GM23338 (cell line): ENCODE measurements at regions not wholly inside any gene's neighbourhood (a gene's known extent, or its start where the extent isn't known, plus 50 kb on each side); places are given as distances from the start of the nearest gene placed in this dataset.

Experiments
- ATAC-seq: fragments of 200-7000 bp; cut with Tn5 transposase; 3 replicates; pipeline ENCODE4 v1.9.1; 2020
- DNase-seq: peaks from one replicate; pipeline ENCODE4 v3.0.0-alpha.2; 2015; ENCODE audit warnings: low spot score
- H2AFZ ChIP-seq: fragments of 200-600 bp; sonication (generic); 2 replicates; pipeline ENCODE4 v1.8.0; 2016; ENCODE audit warnings: antibody characterized with exemption, mild to moderate bottlenecking, moderate library complexity
- H3F3A ChIP-seq: fragments of 200-600 bp; sonication (generic); replicated peaks from 2 replicates; pipeline ENCODE4 v1.8.0; 2017; ENCODE audit warnings: antibody characterized with exemption, mixed run types, low read depth
- H3K27ac ChIP-seq: fragments of 200-600 bp; sonication (generic); 2 replicates; pipeline ENCODE4 v1.6.1; 2016; ENCODE audit warnings: low read depth
- H3K27me3 ChIP-seq: fragments of 200-600 bp; sonication (generic); 2 replicates; pipeline ENCODE4 v1.8.0; 2016; ENCODE audit warnings: mild to moderate bottlenecking, mixed run types, moderate library complexity; ENCODE audit not compliant: insufficient read depth
- H3K36me3 ChIP-seq: fragments of 200-600 bp; sonication (generic); 2 replicates; pipeline ENCODE4 v1.8.0; 2016; ENCODE audit warnings: mild to moderate bottlenecking; ENCODE audit not compliant: insufficient read depth
- H3K4me1 ChIP-seq: fragments of 200-600 bp; sonication (generic); 2 replicates; pipeline ENCODE4 v1.8.0; 2016; ENCODE audit warnings: mild to moderate bottlenecking, moderate library complexity; ENCODE audit not compliant: insufficient read depth
- H3K4me2 ChIP-seq: fragments of 200-600 bp; sonication (generic); 2 replicates; pipeline ENCODE4 v1.7.1; 2017; ENCODE audit warnings: mixed run types
- H3K4me3 ChIP-seq: fragments of 200-600 bp; sonication (generic); 2 replicates; pipeline ENCODE4 v1.6.1; 2016; ENCODE audit warnings: mixed run types
- H3K79me2 ChIP-seq: fragments of 200-600 bp; sonication (generic); replicated peaks from 2 replicates; pipeline ENCODE4 v1.8.0; 2017; ENCODE audit warnings: mild to moderate bottlenecking; ENCODE audit not compliant: insufficient read depth
- H3K9me2 ChIP-seq: fragments of 200-600 bp; sonication (generic); 2 replicates; pipeline ENCODE4 v1.8.0; 2017; ENCODE audit not compliant: insufficient read depth
- H4K20me1 ChIP-seq: fragments of 200-600 bp; sonication (generic); replicated peaks from 2 replicates; pipeline ENCODE4 v1.8.0; 2017; ENCODE audit warnings: mild to moderate bottlenecking; ENCODE audit not compliant: insufficient read depth
- H3K27ac Mint-ChIP-seq: 2 replicates; pipeline ENCODE4 v1.8.0; 2020; ENCODE audit warnings: inconsistent platforms, mild to moderate bottlenecking, moderate library complexity, mixed read lengths
- H3K27me3 Mint-ChIP-seq: 3 replicates; pipeline ENCODE4 v1.8.0; 2022; ENCODE audit warnings: low read depth, mild to moderate bottlenecking, moderate library complexity, mixed read lengths, inconsistent platforms; ENCODE audit not compliant: insufficient read depth, poor library complexity
- H3K36me3 Mint-ChIP-seq: 3 replicates; pipeline ENCODE4 v1.8.0; 2021; ENCODE audit warnings: low read depth, mild to moderate bottlenecking, inconsistent platforms, moderate library complexity, mixed read lengths
- H3K4me1 Mint-ChIP-seq: 3 replicates; pipeline ENCODE4 v1.8.0; 2020; ENCODE audit warnings: mild to moderate bottlenecking, inconsistent platforms, mixed read lengths
- H3K4me3 Mint-ChIP-seq: 3 replicates; pipeline ENCODE4 v1.8.0; 2021; ENCODE audit warnings: moderate library complexity, mild to moderate bottlenecking, inconsistent platforms, mixed read lengths
- H3K9me3 Mint-ChIP-seq: 3 replicates; pipeline ENCODE4 v1.8.0; 2020; ENCODE audit warnings: moderate library complexity, mild to moderate bottlenecking, inconsistent platforms, mixed read lengths
- CREB1 ChIP-seq: fragments of 250-450 bp; sonication (Bioruptor Pico); IDR thresholded peaks from 2 replicates; pipeline ENCODE4 v1.5.0; 2020; ENCODE audit warnings: low read depth, mild to moderate bottlenecking, moderate library complexity
- CTCF ChIP-seq, 2 experiments: fragments of 200-600 bp in 1 of 2; sonication (generic) in 1 of 2; conservative IDR thresholded peaks; 2 replicates each; pipeline versions ENCODE4 v1.5.1 to v1.6.1; 2016 to 2017; ENCODE audit warnings: antibody characterized with exemption in 2 of 2, low read depth in 2 of 2, mild to moderate bottlenecking in 2 of 2, moderate library complexity in 1 of 2
- ETS1 ChIP-seq: IDR thresholded peaks from 2 replicates; pipeline ENCODE4 v1.6.1; 2016; ENCODE audit warnings: antibody characterized with exemption
- EZH2 ChIP-seq: fragments of 200-600 bp; sonication (generic); IDR thresholded peaks from one replicate; pipeline ENCODE4 v1.8.0; 2017; ENCODE audit warnings: antibody characterized with exemption, mild to moderate bottlenecking, low read depth; ENCODE audit not compliant: unreplicated experiment
- EZH2phosphoT487 ChIP-seq: fragments of 200-600 bp; sonication (generic); IDR thresholded peaks from one replicate; pipeline ENCODE4 v1.8.1; 2018; ENCODE audit warnings: antibody characterized with exemption; ENCODE audit not compliant: unreplicated experiment
- JUNB ChIP-seq: IDR thresholded peaks from one replicate; pipeline ENCODE4 v1.6.1; 2016; ENCODE audit warnings: antibody characterized with exemption; ENCODE audit not compliant: unreplicated experiment
- NANOG ChIP-seq: IDR thresholded peaks from 2 replicates; pipeline ENCODE4 v1.6.1; 2016; ENCODE audit warnings: antibody characterized with exemption, borderline replicate concordance
- POLR2AphosphoS5 ChIP-seq: IDR thresholded peaks from 2 replicates; pipeline ENCODE4 v1.6.1; 2016; ENCODE audit warnings: antibody characterized with exemption, low read depth
- STAT1 ChIP-seq: IDR thresholded peaks from one replicate; pipeline ENCODE4 v1.6.1; 2016; ENCODE audit warnings: antibody characterized with exemption; ENCODE audit not compliant: unreplicated experiment
- ZNF114 ChIP-seq: fragments of 250-450 bp; sonication (Bioruptor Pico); IDR thresholded peaks from 2 replicates; pipeline ENCODE4 v1.5.0; 2020; ENCODE audit warnings: mild to moderate bottlenecking, moderate library complexity
- ZNF331 ChIP-seq: fragments of 250-450 bp; sonication (Bioruptor Pico); IDR thresholded peaks from 2 replicates; pipeline ENCODE4 v1.5.0; 2020; ENCODE audit warnings: low read depth, mild to moderate bottlenecking, moderate library complexity
- ZNF462 ChIP-seq: fragments of 250-450 bp; sonication (Bioruptor Pico); IDR thresholded peaks from 2 replicates; pipeline ENCODE4 v1.5.0; 2020; ENCODE audit warnings: mild to moderate bottlenecking, moderate library complexity
- TF ChIP-seq, protein P1 (sequence below): IDR thresholded peaks from one replicate; pipeline ENCODE4 v1.6.1; 2018; ENCODE audit warnings: antibody characterized with exemption; ENCODE audit not compliant: unreplicated experiment

DNA sequence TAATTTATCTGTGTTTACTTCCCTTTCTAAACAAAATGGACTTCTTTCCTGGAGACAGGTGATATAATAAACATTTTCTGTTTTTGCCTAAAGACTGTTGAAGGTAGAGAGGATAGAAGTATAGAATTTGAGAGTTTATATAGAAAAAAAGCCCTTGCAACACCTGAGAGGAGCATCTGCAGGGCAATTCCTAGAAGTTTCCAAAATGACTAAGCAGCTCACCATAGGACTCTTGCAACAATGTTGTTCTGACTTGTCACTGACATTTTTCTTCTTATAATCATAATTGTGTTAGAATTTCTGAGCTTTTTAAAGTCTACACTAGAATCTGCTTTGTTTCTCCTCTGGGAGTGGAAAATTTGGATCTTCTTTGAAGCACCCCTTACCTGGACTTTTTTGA is 216.8 kb downstream of the TUSC1 start:
- Histone ChIP-seq H2AFZ (no peak overlapping the region), H3K4me1 (no peaks in the 10 kb centered on the region), H3K4me3 (no peak overlapping the region), H3K27ac (no peak overlapping the region), H3K4me2 (no peak overlapping the region), H3K36me3 (no peaks in the 10 kb centered on the region), H3K79me2 (no peaks in the 10 kb centered on the region), H3K9me2 (peaks cover 11% of the 10 kb centered on the region; the same call in 1 of the 2 replicates), H3K27me3 (no peaks in the 10 kb centered on the region), H3F3A (no peaks in the 10 kb centered on the region), H4K20me1 (no peaks in the 10 kb centered on the region)
- Mint-ChIP-seq H3K4me3 (no peak overlapping the region), H3K36me3 (no peaks in the 10 kb centered on the region), H3K4me1 (peaks cover under 1% of the 10 kb centered on the region; the same call in 2 of the 3 replicates), H3K9me3 (no peaks in the 10 kb centered on the region), H3K27me3 (no peaks in the 10 kb centered on the region), H3K27ac (no peak overlapping the region)
- DNase-seq = no peak
- TF ChIP-seq EZH2phosphoT487 = no peak
- no peak for TF ChIP-seq ZNF114
- no peak for TF ChIP-seq ETS1
- TF ChIP-seq EZH2 = no peak
- TF ChIP-seq CREB1 = no peak
- TF ChIP-seq ZNF462 (CRISPR knock-in tag) = no peak
- TF ChIP-seq NANOG = no peak
- TF ChIP-seq CTCF (conservative IDR thresholded peaks at IDR 0.05; ENCODE audit: low read depth in 2 of 2) = no peak
- TF ChIP-seq JUNB = no peak
- TF ChIP-seq STAT1 = no peak
- TF ChIP-seq, protein P1, sequence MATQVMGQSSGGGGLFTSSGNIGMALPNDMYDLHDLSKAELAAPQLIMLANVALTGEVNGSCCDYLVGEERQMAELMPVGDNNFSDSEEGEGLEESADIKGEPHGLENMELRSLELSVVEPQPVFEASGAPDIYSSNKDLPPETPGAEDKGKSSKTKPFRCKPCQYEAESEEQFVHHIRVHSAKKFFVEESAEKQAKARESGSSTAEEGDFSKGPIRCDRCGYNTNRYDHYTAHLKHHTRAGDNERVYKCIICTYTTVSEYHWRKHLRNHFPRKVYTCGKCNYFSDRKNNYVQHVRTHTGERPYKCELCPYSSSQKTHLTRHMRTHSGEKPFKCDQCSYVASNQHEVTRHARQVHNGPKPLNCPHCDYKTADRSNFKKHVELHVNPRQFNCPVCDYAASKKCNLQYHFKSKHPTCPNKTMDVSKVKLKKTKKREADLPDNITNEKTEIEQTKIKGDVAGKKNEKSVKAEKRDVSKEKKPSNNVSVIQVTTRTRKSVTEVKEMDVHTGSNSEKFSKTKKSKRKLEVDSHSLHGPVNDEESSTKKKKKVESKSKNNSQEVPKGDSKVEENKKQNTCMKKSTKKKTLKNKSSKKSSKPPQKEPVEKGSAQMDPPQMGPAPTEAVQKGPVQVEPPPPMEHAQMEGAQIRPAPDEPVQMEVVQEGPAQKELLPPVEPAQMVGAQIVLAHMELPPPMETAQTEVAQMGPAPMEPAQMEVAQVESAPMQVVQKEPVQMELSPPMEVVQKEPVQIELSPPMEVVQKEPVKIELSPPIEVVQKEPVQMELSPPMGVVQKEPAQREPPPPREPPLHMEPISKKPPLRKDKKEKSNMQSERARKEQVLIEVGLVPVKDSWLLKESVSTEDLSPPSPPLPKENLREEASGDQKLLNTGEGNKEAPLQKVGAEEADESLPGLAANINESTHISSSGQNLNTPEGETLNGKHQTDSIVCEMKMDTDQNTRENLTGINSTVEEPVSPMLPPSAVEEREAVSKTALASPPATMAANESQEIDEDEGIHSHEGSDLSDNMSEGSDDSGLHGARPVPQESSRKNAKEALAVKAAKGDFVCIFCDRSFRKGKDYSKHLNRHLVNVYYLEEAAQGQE = no peak
- TF ChIP-seq ZNF331 (CRISPR knock-in tag) = no peak
- TF ChIP-seq POLR2AphosphoS5 = no peak
- ATAC-seq = no peak
